ENCODE measurements at regions not wholly inside any gene's neighbourhood (a gene's known extent, or its start where the extent isn't known, plus 50 kb on each side); places are given as distances from the start of the nearest gene placed in this dataset.

- TF ChIP-seq ZBTB48 (tag by site-specific recombination; IDR thresholded peaks at IDR 0.05) (no peak), ZNF146 (tag by site-specific recombination; IDR thresholded peaks at IDR 0.05) (no peak), ZSCAN5A (tag by site-specific recombination; IDR thresholded peaks at IDR 0.05) (no peak), ZBTB17 (tag by site-specific recombination; IDR thresholded peaks at IDR 0.05) (no peak), ZBTB10 (tag by site-specific recombination; IDR thresholded peaks at IDR 0.05) (no peak), ZNF404 (tag by site-specific recombination; IDR thresholded peaks at IDR 0.05) (no peak), ZNF169 (tag by site-specific recombination; IDR thresholded peaks at IDR 0.05) (no peak), ZNF324 (tag by site-specific recombination; IDR thresholded peaks at IDR 0.05) (no peak), ZNF518A (tag by site-specific recombination; conservative IDR thresholded peaks at IDR 0.05; ENCODE audit: low read depth) (no peak), ZNF112 (tag by site-specific recombination; IDR thresholded peaks at IDR 0.05) (no peak), HOXA7 (CRISPR knock-in tag; IDR thresholded peaks at IDR 0.05; ENCODE audit: borderline replicate concordance) (no peak)
Measured at GRCh38 chr7:83850125-83850524, 201.2 kb upstream of the SEMA3E start (continued).

- TF ChIP-seq ZNF501 (tag by site-specific recombination; IDR thresholded peaks at IDR 0.05): no peak
- TF ChIP-seq TSHZ1 (tag by site-specific recombination; IDR thresholded peaks at IDR 0.05; ENCODE audit: borderline replicate concordance): no peak
- no peak for TF ChIP-seq ZNF341 (tag by site-specific recombination; IDR thresholded peaks at IDR 0.05; ENCODE audit: low read depth)
- TF ChIP-seq ZNF785 (tag by site-specific recombination; IDR thresholded peaks at IDR 0.05): no peak
- TF ChIP-seq ZEB2 (tag by site-specific recombination; IDR thresholded peaks at IDR 0.05): no peak
- TF ChIP-seq ZNF830 (tag by site-specific recombination; IDR thresholded peaks at IDR 0.05; ENCODE audit: low read depth): no peak
- no peak for TF ChIP-seq ZNF623 (tag by site-specific recombination; IDR thresholded peaks at IDR 0.05)
- no peak for TF ChIP-seq ZNF157 (tag by site-specific recombination; IDR thresholded peaks at IDR 0.05)
- TF ChIP-seq IKZF3 (tag by site-specific recombination; IDR thresholded peaks at IDR 0.05): no peak
- TF ChIP-seq ZNF146 (tag by site-specific recombination; IDR thresholded peaks at IDR 0.05): no peak
- TF ChIP-seq ZNF121 (tag by site-specific recombination; IDR thresholded peaks at IDR 0.05): no peak
- TF ChIP-seq HOXA7 (CRISPR knock-in tag; IDR thresholded peaks at IDR 0.05; ENCODE audit: borderline replicate concordance): no peak
- no peak for TF ChIP-seq ZNF521 (tag by site-specific recombination; IDR thresholded peaks at IDR 0.05)
- no peak for TF ChIP-seq ZFP69B (tag by site-specific recombination; IDR thresholded peaks at IDR 0.05)
- no peak for TF ChIP-seq ZNF362 (tag by site-specific recombination; IDR thresholded peaks at IDR 0.05)
- no peak for TF ChIP-seq ZNF169 (tag by site-specific recombination; IDR thresholded peaks at IDR 0.05)
- Histone ChIP-seq H3K36me3 (ENCODE audit: control insufficient read depth in 2 of 2, insufficient read depth in 1 of 2, low read length in 2 of 2) (no peaks in the 10 kb centered on the region), H3K27ac (ENCODE audit: extremely low read depth, low read depth, low read length) (no peak overlapping the region), H3K4me1 (ENCODE audit: control insufficient read depth, insufficient read depth, low read length) (no peaks in the 10 kb centered on the region), H3K9me3 (ENCODE audit: control insufficient read depth, insufficient read depth, low read depth, low read length) (no peaks in the 10 kb centered on the region), H3K4me3 (ENCODE audit: low read depth, low read length) (no peak overlapping the region)
- ChIA-PET CTCF (no interaction called here), POLR2A (no interaction called here)
Measured at GRCh38 chr7:83849131-83849530, 200.2 kb upstream of the SEMA3E start.

All from HEK293 (cell line).